ENCODE measurements at regions not wholly inside any gene's neighbourhood (a gene's known extent, or its start where the extent isn't known, plus 50 kb on each side); places are given as distances from the start of the nearest gene placed in this dataset.

DNA sequence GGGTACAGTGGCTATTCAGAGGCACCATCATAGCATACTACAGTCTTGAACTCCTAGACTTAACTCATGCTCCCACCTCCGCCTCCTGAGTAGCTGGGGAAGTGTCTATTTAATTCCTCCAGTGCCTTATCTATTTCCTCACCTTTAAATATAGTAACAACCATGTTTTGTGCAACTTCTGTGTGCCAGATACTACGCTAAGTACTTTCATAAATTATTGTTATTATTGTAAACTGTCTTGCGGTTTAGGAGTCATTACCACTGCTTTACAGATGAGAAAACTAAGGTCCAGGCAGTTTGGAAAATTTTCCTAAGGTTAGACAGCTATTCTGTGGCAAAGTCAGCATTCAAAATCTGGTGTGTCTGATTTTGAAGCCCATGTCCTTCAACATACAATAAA lies 359.1 kb upstream of the XYLT1 start:
- DNase-seq (ENCODE audit: low spot score) = no peak
- H3K9me3 Mint-ChIP-seq = no peaks in the 10 kb centered on the region
- H3K27ac Mint-ChIP-seq = no peak overlapping the region
- H3K4me1 Mint-ChIP-seq = peaks cover 6% of the 10 kb centered on the region
- no peaks in the 10 kb centered on the region for H3K36me3 Mint-ChIP-seq
- TF ChIP-seq RORB (CRISPR knock-in tag; IDR thresholded peaks at IDR 0.05) = no peak
- no peak for TF ChIP-seq ZNF317 (CRISPR knock-in tag; IDR thresholded peaks at IDR 0.05; ENCODE audit: borderline replicate concordance, low read depth)
- TF ChIP-seq, protein P1, sequence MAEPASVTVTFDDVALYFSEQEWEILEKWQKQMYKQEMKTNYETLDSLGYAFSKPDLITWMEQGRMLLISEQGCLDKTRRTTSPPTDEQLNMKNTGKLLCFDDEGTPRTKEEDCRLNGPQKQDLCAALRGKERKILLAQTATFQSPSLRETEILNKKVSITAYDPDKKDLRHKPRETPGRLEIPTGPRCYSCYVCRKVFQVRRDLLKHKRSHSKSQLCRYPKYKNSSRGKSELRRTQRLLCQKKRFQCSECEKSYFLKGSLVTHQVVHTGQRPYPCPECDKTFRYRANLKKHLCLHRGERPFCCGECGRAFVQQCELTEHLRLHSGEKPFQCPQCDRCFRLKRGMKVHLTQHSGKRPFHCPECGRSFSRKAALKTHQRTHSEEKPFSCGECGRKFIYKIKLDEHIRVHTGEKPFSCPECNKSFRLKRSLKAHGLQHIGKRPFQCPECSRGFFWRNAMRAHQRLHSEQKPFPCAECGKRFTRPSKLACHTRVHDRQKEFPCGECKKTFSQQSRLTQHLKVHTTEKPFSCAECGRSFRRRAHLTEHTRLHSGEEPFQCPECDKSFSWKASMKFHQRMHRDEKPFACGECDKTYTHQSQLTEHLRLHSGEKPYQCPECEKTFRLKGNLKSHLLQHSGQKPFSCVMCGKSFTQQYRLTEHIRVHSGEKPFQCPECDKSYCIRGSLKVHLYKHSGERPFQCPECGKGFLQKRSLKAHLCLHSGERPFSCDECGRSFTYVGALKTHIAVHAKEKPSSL (CRISPR knock-in tag; conservative IDR thresholded peaks at IDR 0.05) = no peak
- no peak for TF ChIP-seq ZNF121 (CRISPR knock-in tag; IDR thresholded peaks at IDR 0.05)
- no peak for TF ChIP-seq AFF4 (CRISPR knock-in tag; IDR thresholded peaks at IDR 0.05; ENCODE audit: borderline replicate concordance)
- no peak for TF ChIP-seq CTCF (IDR thresholded peaks at IDR 0.05)
- ChIA-PET POLR2A (no interaction called here), CTCF (no interaction called here)
- H3K27me3 Mint-ChIP-seq (ENCODE audit: low read depth) = no peaks in the 10 kb centered on the region
- no peak overlapping the region for H3K4me3 Mint-ChIP-seq
- no peak for ATAC-seq

- Mint-ChIP-seq H3K9me3 (no peaks in the 10 kb centered on the region), H3K27me3 (ENCODE audit: low read depth) (no peaks in the 10 kb centered on the region), H3K4me3 (no peak overlapping the region), H3K4me1 (peaks cover 6% of the 10 kb centered on the region), H3K27ac (no peak overlapping the region), H3K36me3 (no peaks in the 10 kb centered on the region)
- ChIA-PET POLR2A (no interaction called here), CTCF (no interaction called here)
- DNase-seq (ENCODE audit: low spot score) (no peak), ATAC-seq (no peak)
- TF ChIP-seq USF2 (CRISPR knock-in tag; IDR thresholded peaks at IDR 0.05) = no peak
- TF ChIP-seq ZBTB43 (CRISPR knock-in tag; IDR thresholded peaks at IDR 0.05) = no peak
- TF ChIP-seq NFE2L1 (CRISPR knock-in tag; IDR thresholded peaks at IDR 0.05) = no peak
- TF ChIP-seq NFYB (CRISPR knock-in tag; conservative IDR thresholded peaks at IDR 0.05; ENCODE audit: low read depth) = no peak
- TF ChIP-seq NFATC4 (CRISPR knock-in tag; IDR thresholded peaks at IDR 0.05) = no peak
- TF ChIP-seq, protein P2, sequence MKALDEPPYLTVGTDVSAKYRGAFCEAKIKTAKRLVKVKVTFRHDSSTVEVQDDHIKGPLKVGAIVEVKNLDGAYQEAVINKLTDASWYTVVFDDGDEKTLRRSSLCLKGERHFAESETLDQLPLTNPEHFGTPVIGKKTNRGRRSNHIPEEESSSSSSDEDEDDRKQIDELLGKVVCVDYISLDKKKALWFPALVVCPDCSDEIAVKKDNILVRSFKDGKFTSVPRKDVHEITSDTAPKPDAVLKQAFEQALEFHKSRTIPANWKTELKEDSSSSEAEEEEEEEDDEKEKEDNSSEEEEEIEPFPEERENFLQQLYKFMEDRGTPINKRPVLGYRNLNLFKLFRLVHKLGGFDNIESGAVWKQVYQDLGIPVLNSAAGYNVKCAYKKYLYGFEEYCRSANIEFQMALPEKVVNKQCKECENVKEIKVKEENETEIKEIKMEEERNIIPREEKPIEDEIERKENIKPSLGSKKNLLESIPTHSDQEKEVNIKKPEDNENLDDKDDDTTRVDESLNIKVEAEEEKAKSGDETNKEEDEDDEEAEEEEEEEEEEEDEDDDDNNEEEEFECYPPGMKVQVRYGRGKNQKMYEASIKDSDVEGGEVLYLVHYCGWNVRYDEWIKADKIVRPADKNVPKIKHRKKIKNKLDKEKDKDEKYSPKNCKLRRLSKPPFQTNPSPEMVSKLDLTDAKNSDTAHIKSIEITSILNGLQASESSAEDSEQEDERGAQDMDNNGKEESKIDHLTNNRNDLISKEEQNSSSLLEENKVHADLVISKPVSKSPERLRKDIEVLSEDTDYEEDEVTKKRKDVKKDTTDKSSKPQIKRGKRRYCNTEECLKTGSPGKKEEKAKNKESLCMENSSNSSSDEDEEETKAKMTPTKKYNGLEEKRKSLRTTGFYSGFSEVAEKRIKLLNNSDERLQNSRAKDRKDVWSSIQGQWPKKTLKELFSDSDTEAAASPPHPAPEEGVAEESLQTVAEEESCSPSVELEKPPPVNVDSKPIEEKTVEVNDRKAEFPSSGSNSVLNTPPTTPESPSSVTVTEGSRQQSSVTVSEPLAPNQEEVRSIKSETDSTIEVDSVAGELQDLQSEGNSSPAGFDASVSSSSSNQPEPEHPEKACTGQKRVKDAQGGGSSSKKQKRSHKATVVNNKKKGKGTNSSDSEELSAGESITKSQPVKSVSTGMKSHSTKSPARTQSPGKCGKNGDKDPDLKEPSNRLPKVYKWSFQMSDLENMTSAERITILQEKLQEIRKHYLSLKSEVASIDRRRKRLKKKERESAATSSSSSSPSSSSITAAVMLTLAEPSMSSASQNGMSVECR (CRISPR knock-in tag; IDR thresholded peaks at IDR 0.05; ENCODE audit: borderline replicate concordance) = no peak
- no peak for TF ChIP-seq TCF7 (CRISPR knock-in tag; IDR thresholded peaks at IDR 0.05; ENCODE audit: low read depth)
- no peak for TF ChIP-seq TP53 (CRISPR knock-in tag; IDR thresholded peaks at IDR 0.05)
- no peak for TF ChIP-seq ZSCAN18 (CRISPR knock-in tag; IDR thresholded peaks at IDR 0.05)
- TF ChIP-seq ZNF423 (CRISPR knock-in tag; IDR thresholded peaks at IDR 0.05) = no peak
- no peak for TF ChIP-seq SMAD4 (CRISPR knock-in tag; IDR thresholded peaks at IDR 0.05)
- TF ChIP-seq IRF2 (CRISPR knock-in tag; IDR thresholded peaks at IDR 0.05; ENCODE audit: borderline replicate concordance, low read depth) = no peak
- no peak for TF ChIP-seq IRF1 (CRISPR knock-in tag; IDR thresholded peaks at IDR 0.05)
Measured at GRCh38 chr16:17828012-17828411, 357.3 kb upstream of the XYLT1 start.

Data from WTC11 (cell line).